ENCODE measurements at regions not wholly inside any gene's neighbourhood (a gene's known extent, or its start where the extent isn't known, plus 50 kb on each side); places are given as distances from the start of the nearest gene placed in this dataset.
A peak's percentile ranks its signal among the peaks of the same experiment; 100 is the strongest.

- POLR2A ChIA-PET = interaction anchor here (0.5 kb wide), 1 partner anchor 581 kb away, joined by 3 read pairs; no protein-coding TSS in a partner anchor
- ATAC-seq (no peak), DNase-seq (ENCODE audit: low spot score) (no peak)
- CTCF ChIA-PET = no interaction called here
- Mint-ChIP-seq H3K9me3 (peaks cover 18% of the 10 kb centered on the region), H3K4me3 (no peak overlapping the region), H3K27ac (no peak overlapping the region), H3K27me3 (ENCODE audit: low read depth) (no peaks in the 10 kb centered on the region), H3K36me3 (peaks cover 9% of the 10 kb centered on the region), H3K4me1 (peaks cover 69% of the 10 kb centered on the region)
- TF ChIP-seq ZNF138 (CRISPR knock-in tag; conservative IDR thresholded peaks at IDR 0.05) (no peak), MAX (CRISPR knock-in tag; IDR thresholded peaks at IDR 0.05) (no peak), ZNF512 (CRISPR knock-in tag; IDR thresholded peaks at IDR 0.05; ENCODE audit: borderline replicate concordance) (no peak), NR2C2 (CRISPR knock-in tag; IDR thresholded peaks at IDR 0.05) (no peak), JUN (CRISPR knock-in tag; IDR thresholded peaks at IDR 0.05) (no peak), ARID4B (CRISPR knock-in tag; IDR thresholded peaks at IDR 0.05; ENCODE audit: borderline replicate concordance) (no peak), CBFB (CRISPR knock-in tag; IDR thresholded peaks at IDR 0.05; ENCODE audit: low read depth) (no peak), ZBTB21 (CRISPR knock-in tag; IDR thresholded peaks at IDR 0.05; ENCODE audit: borderline replicate concordance) (no peak), ZNF396 (CRISPR knock-in tag; IDR thresholded peaks at IDR 0.05; ENCODE audit: borderline replicate concordance) (no peak), ZNF416 (CRISPR knock-in tag; IDR thresholded peaks at IDR 0.05) (no peak), TEAD4 (CRISPR knock-in tag; IDR thresholded peaks at IDR 0.05) (no peak)
Observed at GRCh38 chr12:65758401-65758800, 65.9 kb upstream of the HMGA2 start.

- no peak overlapping the region for H3K4me3 Mint-ChIP-seq
- H3K36me3 Mint-ChIP-seq = peaks cover 11% of the 10 kb centered on the region
- no peak overlapping the region for H3K27ac Mint-ChIP-seq
- H3K4me1 Mint-ChIP-seq = peaks cover 63% of the 10 kb centered on the region
- H3K9me3 Mint-ChIP-seq = peaks cover 22% of the 10 kb centered on the region
- ChIA-PET POLR2A (interaction anchor here (0.6 kb wide), 1 partner anchor 18 kb away, joined by 3 read pairs; no protein-coding TSS in a partner anchor), CTCF (no interaction called here)
- H3K27me3 Mint-ChIP-seq (ENCODE audit: low read depth) = no peaks in the 10 kb centered on the region
- TF ChIP-seq ZNF317 (CRISPR knock-in tag; IDR thresholded peaks at IDR 0.05; ENCODE audit: borderline replicate concordance, low read depth) (peak; percentile 61; the same call in 1 of the 2 replicates), SOX15 (CRISPR knock-in tag; IDR thresholded peaks at IDR 0.05) (no peak)
- DNase-seq (ENCODE audit: low spot score) = no peak
- no peak for ATAC-seq
Observed at GRCh38 chr12:65759735-65760134, 64.5 kb upstream of the HMGA2 start.

- no peak overlapping the region for H3K4me3 Mint-ChIP-seq
- peaks cover 48% of the 10 kb centered on the region for H3K4me1 Mint-ChIP-seq
- H3K9me3 Mint-ChIP-seq = peaks cover 22% of the 10 kb centered on the region
- ChIA-PET CTCF (interaction anchor here (1.6 kb wide), 1 partner anchor 20 kb away, joined by 5 read pairs; no protein-coding TSS in a partner anchor), POLR2A (interaction anchor here (0.7 kb wide), 1 partner anchor 19 kb away, joined by 3 read pairs; no protein-coding TSS in a partner anchor)
- peak; percentile 49 for DNase-seq (ENCODE audit: low spot score)
- peak overlapping the region; percentile 94 for H3K27ac Mint-ChIP-seq
- peak; percentile 90 for ATAC-seq
- peaks cover 11% of the 10 kb centered on the region for H3K36me3 Mint-ChIP-seq
- 0 out of 2 replicates have a peak, but pooled peaks have one; percentile 21 for TF ChIP-seq ETV6 (CRISPR knock-in tag; IDR thresholded peaks at IDR 0.05)
- peak; percentile 73; the same call in 1 of the 2 replicates for TF ChIP-seq TEAD1 (CRISPR knock-in tag; IDR thresholded peaks at IDR 0.05)
- TF ChIP-seq NR2C2 (CRISPR knock-in tag; IDR thresholded peaks at IDR 0.05) = no peak
- no peak for TF ChIP-seq PREB (CRISPR knock-in tag; IDR thresholded peaks at IDR 0.05; ENCODE audit: borderline replicate concordance)
- no peak for TF ChIP-seq ZMAT4 (CRISPR knock-in tag; IDR thresholded peaks at IDR 0.05)
- TF ChIP-seq MYBL2 (CRISPR knock-in tag; IDR thresholded peaks at IDR 0.05) = no peak
- no peaks in the 10 kb centered on the region for H3K27me3 Mint-ChIP-seq (ENCODE audit: low read depth)
Observed at GRCh38 chr12:65761301-65761700, 63.0 kb upstream of the HMGA2 start.
